H1 (cell line): ENCODE measurements at regions not wholly inside any gene's neighbourhood (a gene's known extent, or its start where the extent isn't known, plus 50 kb on each side); places are given as distances from the start of the nearest gene placed in this dataset.

Source experiments
- BACH1 ChIP-seq: IDR thresholded peaks from 2 replicates; pipeline ENCODE4 v1.6.1; 2012; ENCODE audit warnings: low read length, improper control_type of control experiment
- CHD1 ChIP-seq: IDR thresholded peaks from 2 replicates; pipeline ENCODE4 v1.6.1; 2012; ENCODE audit warnings: low read depth, low read length, improper control_type of control experiment
- CTBP2 ChIP-seq: IDR thresholded peaks from 2 replicates; pipeline ENCODE4 v1.7.0; 2011; ENCODE audit warnings: borderline replicate concordance, mild to moderate bottlenecking, moderate library complexity, mixed read lengths, low read length; ENCODE audit not compliant: insufficient read depth, insufficient read length
- KDM4A ChIP-seq: IDR thresholded peaks from one replicate; pipeline ENCODE4 v1.7.1; 2012; ENCODE audit warnings: low read depth, mild to moderate bottlenecking, moderate library complexity, low read length, inconsistent platforms; ENCODE audit not compliant: severe bottlenecking
- KDM5A ChIP-seq: fragments of 200-600 bp; IDR thresholded peaks from 2 replicates; pipeline ENCODE4 v1.7.1; 2012; ENCODE audit warnings: mild to moderate bottlenecking, low read length, inconsistent platforms, mixed read lengths
- POU5F1 ChIP-seq: IDR thresholded peaks from 2 replicates; pipeline ENCODE4 v1.6.1; 2011; ENCODE audit warnings: low read depth, mild to moderate bottlenecking, low read length, moderate library complexity
- RXRA ChIP-seq: IDR thresholded peaks from 2 replicates; pipeline ENCODE4 v1.6.1; 2011; ENCODE audit warnings: low read depth, mild to moderate bottlenecking, low read length, moderate library complexity; ENCODE audit not compliant: insufficient read depth
- SIRT6 ChIP-seq: IDR thresholded peaks from one replicate; pipeline ENCODE4 v1.7.1; 2012; ENCODE audit warnings: low read length, inconsistent platforms
- TEAD4 ChIP-seq: IDR thresholded peaks from 2 replicates; pipeline ENCODE4 v1.6.1; 2012; ENCODE audit warnings: low read depth, low read length, inconsistent platforms, mixed read lengths
- TF ChIP-seq, protein P1 (sequence below): fragments of 300-600 bp; sonication (generic); IDR thresholded peaks from 2 replicates; pipeline ENCODE4 v1.7.1; 2012; ENCODE audit warnings: low read length, moderate library complexity, mild to moderate bottlenecking, inconsistent platforms; ENCODE audit not compliant: insufficient replicate concordance
- TF ChIP-seq, protein P2 (sequence below): IDR thresholded peaks from 2 replicates; pipeline ENCODE4 v1.6.1; 2011; ENCODE audit warnings: low read length, improper control_type of control experiment

DNA sequence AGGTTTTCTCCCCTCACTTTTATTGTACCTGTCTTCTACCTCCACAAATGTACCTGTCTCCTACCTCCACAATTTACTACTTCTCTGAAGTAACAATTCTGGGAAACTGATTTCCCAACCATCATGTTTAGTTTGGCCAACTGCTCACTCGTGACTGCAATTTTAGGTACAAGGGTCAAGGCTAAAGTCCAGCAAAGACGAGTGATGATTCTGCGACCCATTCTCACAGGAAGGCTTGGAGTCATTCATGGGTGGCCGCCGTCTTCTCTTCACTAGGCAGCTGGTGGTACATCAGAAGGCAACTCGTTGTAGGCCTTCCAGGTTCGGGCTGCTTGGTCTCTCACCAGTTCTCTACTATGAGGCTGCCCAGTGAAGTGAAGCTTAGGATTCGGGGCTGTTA lies 483.8 kb upstream of the JARID2 start (continued):
- TF ChIP-seq, protein P1, sequence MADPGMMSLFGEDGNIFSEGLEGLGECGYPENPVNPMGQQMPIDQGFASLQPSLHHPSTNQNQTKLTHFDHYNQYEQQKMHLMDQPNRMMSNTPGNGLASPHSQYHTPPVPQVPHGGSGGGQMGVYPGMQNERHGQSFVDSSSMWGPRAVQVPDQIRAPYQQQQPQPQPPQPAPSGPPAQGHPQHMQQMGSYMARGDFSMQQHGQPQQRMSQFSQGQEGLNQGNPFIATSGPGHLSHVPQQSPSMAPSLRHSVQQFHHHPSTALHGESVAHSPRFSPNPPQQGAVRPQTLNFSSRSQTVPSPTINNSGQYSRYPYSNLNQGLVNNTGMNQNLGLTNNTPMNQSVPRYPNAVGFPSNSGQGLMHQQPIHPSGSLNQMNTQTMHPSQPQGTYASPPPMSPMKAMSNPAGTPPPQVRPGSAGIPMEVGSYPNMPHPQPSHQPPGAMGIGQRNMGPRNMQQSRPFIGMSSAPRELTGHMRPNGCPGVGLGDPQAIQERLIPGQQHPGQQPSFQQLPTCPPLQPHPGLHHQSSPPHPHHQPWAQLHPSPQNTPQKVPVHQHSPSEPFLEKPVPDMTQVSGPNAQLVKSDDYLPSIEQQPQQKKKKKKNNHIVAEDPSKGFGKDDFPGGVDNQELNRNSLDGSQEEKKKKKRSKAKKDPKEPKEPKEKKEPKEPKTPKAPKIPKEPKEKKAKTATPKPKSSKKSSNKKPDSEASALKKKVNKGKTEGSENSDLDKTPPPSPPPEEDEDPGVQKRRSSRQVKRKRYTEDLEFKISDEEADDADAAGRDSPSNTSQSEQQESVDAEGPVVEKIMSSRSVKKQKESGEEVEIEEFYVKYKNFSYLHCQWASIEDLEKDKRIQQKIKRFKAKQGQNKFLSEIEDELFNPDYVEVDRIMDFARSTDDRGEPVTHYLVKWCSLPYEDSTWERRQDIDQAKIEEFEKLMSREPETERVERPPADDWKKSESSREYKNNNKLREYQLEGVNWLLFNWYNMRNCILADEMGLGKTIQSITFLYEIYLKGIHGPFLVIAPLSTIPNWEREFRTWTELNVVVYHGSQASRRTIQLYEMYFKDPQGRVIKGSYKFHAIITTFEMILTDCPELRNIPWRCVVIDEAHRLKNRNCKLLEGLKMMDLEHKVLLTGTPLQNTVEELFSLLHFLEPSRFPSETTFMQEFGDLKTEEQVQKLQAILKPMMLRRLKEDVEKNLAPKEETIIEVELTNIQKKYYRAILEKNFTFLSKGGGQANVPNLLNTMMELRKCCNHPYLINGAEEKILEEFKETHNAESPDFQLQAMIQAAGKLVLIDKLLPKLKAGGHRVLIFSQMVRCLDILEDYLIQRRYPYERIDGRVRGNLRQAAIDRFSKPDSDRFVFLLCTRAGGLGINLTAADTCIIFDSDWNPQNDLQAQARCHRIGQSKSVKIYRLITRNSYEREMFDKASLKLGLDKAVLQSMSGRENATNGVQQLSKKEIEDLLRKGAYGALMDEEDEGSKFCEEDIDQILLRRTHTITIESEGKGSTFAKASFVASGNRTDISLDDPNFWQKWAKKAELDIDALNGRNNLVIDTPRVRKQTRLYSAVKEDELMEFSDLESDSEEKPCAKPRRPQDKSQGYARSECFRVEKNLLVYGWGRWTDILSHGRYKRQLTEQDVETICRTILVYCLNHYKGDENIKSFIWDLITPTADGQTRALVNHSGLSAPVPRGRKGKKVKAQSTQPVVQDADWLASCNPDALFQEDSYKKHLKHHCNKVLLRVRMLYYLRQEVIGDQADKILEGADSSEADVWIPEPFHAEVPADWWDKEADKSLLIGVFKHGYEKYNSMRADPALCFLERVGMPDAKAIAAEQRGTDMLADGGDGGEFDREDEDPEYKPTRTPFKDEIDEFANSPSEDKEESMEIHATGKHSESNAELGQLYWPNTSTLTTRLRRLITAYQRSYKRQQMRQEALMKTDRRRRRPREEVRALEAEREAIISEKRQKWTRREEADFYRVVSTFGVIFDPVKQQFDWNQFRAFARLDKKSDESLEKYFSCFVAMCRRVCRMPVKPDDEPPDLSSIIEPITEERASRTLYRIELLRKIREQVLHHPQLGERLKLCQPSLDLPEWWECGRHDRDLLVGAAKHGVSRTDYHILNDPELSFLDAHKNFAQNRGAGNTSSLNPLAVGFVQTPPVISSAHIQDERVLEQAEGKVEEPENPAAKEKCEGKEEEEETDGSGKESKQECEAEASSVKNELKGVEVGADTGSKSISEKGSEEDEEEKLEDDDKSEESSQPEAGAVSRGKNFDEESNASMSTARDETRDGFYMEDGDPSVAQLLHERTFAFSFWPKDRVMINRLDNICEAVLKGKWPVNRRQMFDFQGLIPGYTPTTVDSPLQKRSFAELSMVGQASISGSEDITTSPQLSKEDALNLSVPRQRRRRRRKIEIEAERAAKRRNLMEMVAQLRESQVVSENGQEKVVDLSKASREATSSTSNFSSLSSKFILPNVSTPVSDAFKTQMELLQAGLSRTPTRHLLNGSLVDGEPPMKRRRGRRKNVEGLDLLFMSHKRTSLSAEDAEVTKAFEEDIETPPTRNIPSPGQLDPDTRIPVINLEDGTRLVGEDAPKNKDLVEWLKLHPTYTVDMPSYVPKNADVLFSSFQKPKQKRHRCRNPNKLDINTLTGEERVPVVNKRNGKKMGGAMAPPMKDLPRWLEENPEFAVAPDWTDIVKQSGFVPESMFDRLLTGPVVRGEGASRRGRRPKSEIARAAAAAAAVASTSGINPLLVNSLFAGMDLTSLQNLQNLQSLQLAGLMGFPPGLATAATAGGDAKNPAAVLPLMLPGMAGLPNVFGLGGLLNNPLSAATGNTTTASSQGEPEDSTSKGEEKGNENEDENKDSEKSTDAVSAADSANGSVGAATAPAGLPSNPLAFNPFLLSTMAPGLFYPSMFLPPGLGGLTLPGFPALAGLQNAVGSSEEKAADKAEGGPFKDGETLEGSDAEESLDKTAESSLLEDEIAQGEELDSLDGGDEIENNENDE = no peak
- TF ChIP-seq CTBP2 (no peak), SIRT6 (no peak), BACH1 (no peak), KDM4A (no peak), TEAD4 (no peak), RXRA (no peak), KDM5A (no peak), CHD1 (no peak), POU5F1 (no peak)
- TF ChIP-seq, protein P2, sequence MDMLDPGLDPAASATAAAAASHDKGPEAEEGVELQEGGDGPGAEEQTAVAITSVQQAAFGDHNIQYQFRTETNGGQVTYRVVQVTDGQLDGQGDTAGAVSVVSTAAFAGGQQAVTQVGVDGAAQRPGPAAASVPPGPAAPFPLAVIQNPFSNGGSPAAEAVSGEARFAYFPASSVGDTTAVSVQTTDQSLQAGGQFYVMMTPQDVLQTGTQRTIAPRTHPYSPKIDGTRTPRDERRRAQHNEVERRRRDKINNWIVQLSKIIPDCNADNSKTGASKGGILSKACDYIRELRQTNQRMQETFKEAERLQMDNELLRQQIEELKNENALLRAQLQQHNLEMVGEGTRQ = no peak
